ENCODE measurements at regions not wholly inside any gene's neighbourhood (a gene's known extent, or its start where the extent isn't known, plus 50 kb on each side); places are given as distances from the start of the nearest gene placed in this dataset.

GRCh38 chr3:28835751-28836150 is 445.1 kb upstream of the RBMS3 start:
- intact Hi-C loops (cut with DNase I) = no loop called here
- no peak for DNase-seq (ENCODE audit: extremely low spot score)
- no peak overlapping the region for H3K4me3 ChIP-seq
- H3K27me3 ChIP-seq = no peaks in the 10 kb centered on the region
- H3K36me3 ChIP-seq = no peaks in the 10 kb centered on the region
- H3K9me3 ChIP-seq = peaks cover 0 to 16% (median 8%) of the 10 kb centered on the region in 4 donors
- no peaks in the 10 kb centered on the region for H3K4me1 ChIP-seq
- WGBS = 30% methylated on average over 4 of the region's 8 CpGs
- TF ChIP-seq POLR2AphosphoS5 (IDR thresholded peaks at IDR 0.05) (no peak), EP300 (IDR thresholded peaks at IDR 0.05) (no peak), POLR2A (IDR thresholded peaks at IDR 0.05; ENCODE audit: low read depth) (no peak), CTCF (IDR thresholded peaks at IDR 0.05) (no peak)
- no peak overlapping the region for H3K27ac ChIP-seq (replicated peaks in 1 of 4)

- intact Hi-C loops (cut with DNase I) = no loop called here
- 83% methylated on average over 2 of the region's 2 CpGs for WGBS
- no peak for DNase-seq (ENCODE audit: extremely low spot score)
- no peaks in the 10 kb centered on the region for H3K36me3 ChIP-seq
- H3K27ac ChIP-seq (replicated peaks in 1 of 4) = no peak overlapping the region
- H3K4me3 ChIP-seq = no peak overlapping the region
- H3K9me3 ChIP-seq = peaks cover 0 to 11% (median 6%) of the 10 kb centered on the region in 4 donors
- H3K27me3 ChIP-seq = no peaks in the 10 kb centered on the region
- H3K4me1 ChIP-seq = no peaks in the 10 kb centered on the region
- no peak for TF ChIP-seq CTCF (IDR thresholded peaks at IDR 0.05)
- no peak for TF ChIP-seq POLR2AphosphoS5 (IDR thresholded peaks at IDR 0.05)
- no peak for TF ChIP-seq POLR2A (IDR thresholded peaks at IDR 0.05; ENCODE audit: low read depth)
- no peak for TF ChIP-seq EP300 (IDR thresholded peaks at IDR 0.05)
Measured at GRCh38 chr3:28836199-28836598, 444.7 kb upstream of the RBMS3 start.

GRCh38 chr3:28840976-28841376 is 439.9 kb upstream of the RBMS3 start:
- DNase-seq (ENCODE audit: extremely low spot score) = no peak
- H3K27ac ChIP-seq (replicated peaks in 1 of 4) = no peak overlapping the region
- H3K36me3 ChIP-seq = no peaks in the 10 kb centered on the region
- H3K9me3 ChIP-seq = no peaks in the 10 kb centered on the region
- no peaks in the 10 kb centered on the region for H3K27me3 ChIP-seq
- intact Hi-C loops (cut with DNase I) = no loop called here
- 80% methylated on average over 1 of the region's 1 CpG for WGBS
- no peaks in the 10 kb centered on the region for H3K4me1 ChIP-seq
- TF ChIP-seq POLR2A (IDR thresholded peaks at IDR 0.05; ENCODE audit: low read depth) (no peak), EP300 (IDR thresholded peaks at IDR 0.05) (no peak), POLR2AphosphoS5 (IDR thresholded peaks at IDR 0.05) (no peak), CTCF (IDR thresholded peaks at IDR 0.05) (no peak)
- H3K4me3 ChIP-seq = no peak overlapping the region

- Histone ChIP-seq H3K9me3 (no peaks in the 10 kb centered on the region), H3K4me3 (no peak overlapping the region), H3K4me1 (no peaks in the 10 kb centered on the region), H3K27me3 (no peaks in the 10 kb centered on the region), H3K27ac (replicated peaks in 1 of 4) (no peak overlapping the region), H3K36me3 (no peaks in the 10 kb centered on the region)
- no peak for DNase-seq (ENCODE audit: extremely low spot score)
- intact Hi-C loops (cut with DNase I) = no loop called here
- TF ChIP-seq CTCF (IDR thresholded peaks at IDR 0.05) (no peak), POLR2A (IDR thresholded peaks at IDR 0.05; ENCODE audit: low read depth) (no peak), EP300 (IDR thresholded peaks at IDR 0.05) (no peak), POLR2AphosphoS5 (IDR thresholded peaks at IDR 0.05) (no peak)
- WGBS = 75% methylated on average over 2 of the region's 2 CpGs
Measured at GRCh38 chr3:28841441-28841840, 439.4 kb upstream of the RBMS3 start.

DNA sequence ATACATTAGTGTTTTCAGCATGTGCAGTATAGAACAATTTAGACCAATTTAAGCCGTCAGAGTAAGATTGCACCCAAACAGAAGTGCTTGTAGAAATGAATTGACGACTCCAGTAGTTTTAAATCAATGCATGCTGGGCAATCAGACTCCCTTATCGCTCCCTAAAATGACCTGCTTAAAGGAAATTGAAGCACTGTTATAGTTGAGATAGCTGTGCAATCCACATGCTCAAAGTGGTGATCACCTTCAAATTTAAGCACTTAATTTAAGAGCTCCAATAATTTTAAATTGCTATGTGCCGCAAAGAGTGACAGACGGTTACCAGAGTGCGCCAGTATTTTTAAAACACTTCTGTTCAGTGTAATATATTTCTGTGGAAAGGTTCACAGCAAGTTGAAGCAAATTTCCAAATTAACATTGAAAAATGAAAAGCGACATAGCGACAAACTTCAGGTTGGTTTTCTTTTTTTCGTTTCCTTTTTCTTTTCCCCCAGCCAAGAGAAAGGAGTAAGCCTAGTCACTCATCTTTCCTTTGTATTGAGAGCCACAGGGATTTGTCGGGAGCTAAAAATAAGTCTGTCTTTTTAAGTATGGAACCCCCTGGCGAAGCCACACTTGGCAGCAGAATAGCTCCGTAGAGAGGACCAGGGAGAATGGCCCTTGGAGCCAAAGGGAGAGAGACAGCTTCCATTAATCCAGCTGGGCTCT is 436.4 kb upstream of the RBMS3 start:
- Histone ChIP-seq H3K9me3 (no peaks in the 10 kb centered on the region), H3K36me3 (no peaks in the 10 kb centered on the region), H3K27me3 (no peaks in the 10 kb centered on the region), H3K27ac (replicated peaks in 1 of 4) (no peak overlapping the region), H3K4me1 (no peaks in the 10 kb centered on the region), H3K4me3 (no peak overlapping the region)
- TF ChIP-seq POLR2A (IDR thresholded peaks at IDR 0.05; ENCODE audit: low read depth) = no peak
- TF ChIP-seq EP300 (IDR thresholded peaks at IDR 0.05) = no peak
- no peak for TF ChIP-seq CTCF (IDR thresholded peaks at IDR 0.05)
- TF ChIP-seq POLR2AphosphoS5 (IDR thresholded peaks at IDR 0.05) = no peak
- no peak for DNase-seq (ENCODE audit: extremely low spot score)
- intact Hi-C loops (cut with DNase I) = no loop called here
- WGBS = 87% methylated on average over 12 of the region's 12 CpGs

All from esophagus muscularis mucosa (tissue), 4 donors.